GM12891 (cell line): ENCODE measurements at regions not wholly inside any gene's neighbourhood (a gene's known extent, or its start where the extent isn't known, plus 50 kb on each side); places are given as distances from the start of the nearest gene placed in this dataset.
A peak's percentile ranks its signal among the peaks of the same experiment; 100 is the strongest.

ENCODE experiments used
- DNase-seq: peaks from one replicate; pipeline ENCODE4 v3.0.0; 2011; ENCODE audit warnings: low spot score; ENCODE audit not compliant: insufficient read length
- FAIRE-seq: peaks from 2 replicates; lab custom pipeline; 2011; peaks lifted over from hg19 to GRCh38; lab: Jason Lieb, UNC
- PAX5 ChIP-seq: IDR thresholded peaks from 2 replicates; pipeline ENCODE4 v1.6.1; 2011; ENCODE audit warnings: low read length, moderate library complexity, mild to moderate bottlenecking; ENCODE audit not compliant: insufficient read depth, severe bottlenecking
- POLR2A ChIP-seq: IDR thresholded peaks from 2 replicates; pipeline ENCODE4 v1.6.1; 2011; ENCODE audit warnings: low read depth, low read length, control low read depth
- POLR2AphosphoS5 ChIP-seq: IDR thresholded peaks from 2 replicates; pipeline ENCODE4 v1.6.1; 2011; ENCODE audit warnings: low read depth, low read length, control low read depth
- POU2F2 ChIP-seq: IDR thresholded peaks from 2 replicates; pipeline ENCODE4 v1.6.1; 2011; ENCODE audit warnings: low read depth, mild to moderate bottlenecking, control low read depth, low read length, moderate library complexity
- SPI1 ChIP-seq: IDR thresholded peaks from 2 replicates; pipeline ENCODE4 v1.6.1; 2011; ENCODE audit warnings: low read depth, low read length, control low read depth
- TAF1 ChIP-seq: IDR thresholded peaks from 2 replicates; pipeline ENCODE4 v1.6.1; 2011; ENCODE audit warnings: low read depth, low read length, control low read depth

DNA sequence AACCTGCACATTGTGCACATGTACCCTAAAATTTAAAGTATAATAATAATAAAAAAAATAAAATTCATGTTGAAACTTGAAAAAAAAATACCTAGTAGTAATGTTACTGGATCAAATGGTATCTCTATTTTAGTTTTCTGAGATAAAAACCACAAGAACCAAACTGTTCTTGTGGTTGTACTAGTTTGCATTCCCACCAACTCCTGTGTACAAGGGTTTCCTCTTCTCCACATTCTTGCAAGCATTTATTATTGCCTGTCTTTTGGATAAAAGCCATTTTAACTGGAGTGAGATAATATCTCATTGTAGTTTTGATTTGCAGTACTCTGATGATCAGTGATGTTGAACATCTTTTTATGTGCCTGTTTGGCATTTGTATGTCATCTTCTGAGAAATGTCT lies 177.7 kb downstream of the KIF20B start:
- no peak for DNase-seq
- TF ChIP-seq TAF1 (no peak), POLR2A (no peak), PAX5 (no peak), POLR2AphosphoS5 (no peak), SPI1 (no peak), POU2F2 (no peak)
- no peak for FAIRE-seq

DNA sequence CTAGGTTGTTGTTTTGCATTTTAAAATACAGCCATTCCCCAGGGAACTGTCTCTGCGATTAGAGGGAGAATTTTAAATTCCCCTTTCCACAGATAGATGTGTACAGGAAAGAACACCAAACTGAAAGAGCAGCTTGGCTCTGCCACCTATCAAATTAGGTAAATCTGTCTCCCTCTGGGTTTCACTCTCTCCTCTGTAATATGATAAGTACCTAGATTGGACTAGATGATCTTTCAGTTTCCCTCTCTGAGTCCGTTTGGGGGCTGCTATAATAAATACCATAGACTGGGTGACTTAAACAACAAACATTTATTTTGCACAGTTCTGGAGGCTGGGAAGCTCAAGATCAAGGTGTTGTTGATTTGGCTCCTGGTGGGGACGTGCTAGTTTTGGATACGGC lies 186.0 kb downstream of the KIF20B start:
- DNase-seq (no peak), FAIRE-seq (no peak)
- TF ChIP-seq POLR2A: no peak
- no peak for TF ChIP-seq TAF1
- no peak for TF ChIP-seq PAX5

DNA sequence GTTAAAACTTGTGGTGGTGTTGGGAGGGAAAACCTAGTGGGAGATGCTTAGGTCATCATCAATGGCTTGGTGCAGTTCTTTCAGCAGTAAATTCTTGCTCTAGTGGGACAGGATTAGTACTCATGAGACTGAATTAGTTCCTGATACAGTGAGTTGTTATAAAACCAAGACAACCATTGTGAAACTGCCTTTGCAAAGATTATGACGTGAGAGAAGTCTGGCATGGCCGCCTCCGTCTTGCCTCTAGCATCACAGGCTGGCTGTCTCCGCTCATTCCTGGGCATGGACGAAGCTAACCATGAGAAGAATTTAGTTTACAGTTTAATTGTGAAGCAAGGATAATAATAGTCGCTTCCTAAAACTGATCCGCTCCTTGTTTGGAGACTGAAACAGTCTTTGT lies 186.4 kb downstream of the KIF20B start:
- DNase-seq (no peak), FAIRE-seq (peak; percentile 85)

DNA sequence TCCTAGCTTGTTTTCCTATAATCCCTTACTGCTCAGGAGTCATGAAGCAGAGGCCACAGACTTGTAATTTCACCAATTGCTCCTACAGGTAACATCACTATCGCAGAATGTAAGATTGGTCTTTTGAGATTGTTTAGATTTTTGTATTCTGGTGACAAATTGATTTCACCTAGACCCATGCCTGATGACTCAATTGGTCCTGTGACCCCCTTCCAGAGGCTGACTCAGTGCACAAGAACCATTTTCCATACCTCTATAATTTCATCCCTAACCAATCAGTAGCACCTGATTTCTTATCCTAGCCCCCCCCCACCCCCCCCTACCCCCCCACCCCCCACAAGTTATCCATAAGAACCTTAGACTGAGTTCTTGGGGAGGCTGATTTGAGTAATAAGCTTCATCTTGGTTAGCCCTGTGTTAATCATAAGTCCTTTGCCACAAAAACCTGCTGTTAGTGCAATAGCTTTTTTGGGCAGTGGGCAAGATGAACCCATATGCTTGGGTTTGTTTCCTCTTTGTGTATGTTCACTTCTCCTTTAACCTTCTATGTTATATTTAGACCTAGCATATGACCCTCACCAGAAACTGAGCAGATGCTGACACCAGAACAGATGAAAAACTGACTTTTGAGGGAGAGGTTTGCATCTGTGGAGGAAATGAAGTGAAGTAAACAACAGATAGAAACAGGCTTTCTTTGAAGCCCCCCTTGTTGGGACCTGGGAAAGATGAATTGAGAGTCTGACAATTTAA lies 187.1 kb downstream of the KIF20B start:
- no peak for DNase-seq
- peak; percentile 87 for FAIRE-seq
- TF ChIP-seq SPI1: peak; percentile 81
- no peak for TF ChIP-seq TAF1
- TF ChIP-seq POU2F2: no peak
- TF ChIP-seq PAX5: no peak

More for the DNA sequence above, 186.4 kb downstream of the KIF20B start:
- no peak for TF ChIP-seq SPI1
- TF ChIP-seq TAF1: no peak
- TF ChIP-seq PAX5: no peak
- TF ChIP-seq POLR2AphosphoS5: no peak
- TF ChIP-seq POU2F2: no peak
- TF ChIP-seq POLR2A: no peak

DNA sequence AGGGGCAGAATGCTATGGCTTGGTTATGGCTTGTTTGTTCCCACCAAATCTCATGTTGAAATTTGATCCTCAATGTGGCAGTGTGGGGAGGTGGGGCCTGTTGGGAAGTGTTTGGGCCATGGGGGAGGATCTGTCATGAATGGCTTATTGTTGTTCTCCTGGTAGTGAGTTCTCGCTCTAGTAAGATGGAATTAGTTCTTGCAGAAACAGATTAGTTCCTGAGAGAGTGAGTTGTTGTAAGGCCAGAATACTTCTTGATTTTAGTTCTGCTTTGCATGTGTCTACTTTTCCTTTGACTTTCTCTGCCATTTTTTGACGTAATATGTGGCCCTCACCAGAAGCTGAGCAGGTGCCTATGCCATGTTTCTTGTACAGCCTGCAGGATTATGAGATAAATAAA lies 188.2 kb downstream of the KIF20B start:
- TF ChIP-seq PAX5 (no peak), POLR2AphosphoS5 (no peak), TAF1 (no peak), POU2F2 (no peak), POLR2A (no peak), SPI1 (no peak)
- DNase-seq: no peak
- FAIRE-seq: no peak

DNA sequence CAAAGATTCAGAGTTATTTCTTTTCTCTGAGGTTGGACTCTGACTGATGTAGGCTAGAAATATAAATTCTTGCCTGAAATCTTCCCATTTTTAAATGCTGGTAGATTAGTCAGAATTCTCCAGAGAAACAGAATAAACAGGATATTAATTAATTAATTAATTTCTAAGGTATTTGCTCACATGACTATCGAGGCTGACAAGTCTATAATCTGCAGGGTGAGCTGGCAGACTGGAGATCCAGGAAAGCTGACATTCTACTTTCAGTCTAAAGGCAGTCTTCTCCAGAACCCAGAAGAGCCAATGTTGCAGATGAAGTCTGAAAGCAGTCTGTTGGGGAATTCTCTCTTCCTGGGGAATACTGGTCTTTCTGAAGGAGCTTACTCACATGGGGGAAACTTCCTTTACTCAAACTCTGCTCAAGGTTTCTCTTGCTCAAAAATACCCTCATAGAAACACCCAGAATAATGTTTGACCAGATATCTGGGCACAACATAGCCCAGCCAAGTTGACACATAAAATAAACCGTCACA lies 189.7 kb downstream of the KIF20B start:
- DNase-seq (no peak), FAIRE-seq (no peak)
- TF ChIP-seq TAF1 (no peak), POLR2A (no peak), PAX5 (no peak), SPI1 (no peak), POLR2AphosphoS5 (no peak), POU2F2 (no peak)

DNA sequence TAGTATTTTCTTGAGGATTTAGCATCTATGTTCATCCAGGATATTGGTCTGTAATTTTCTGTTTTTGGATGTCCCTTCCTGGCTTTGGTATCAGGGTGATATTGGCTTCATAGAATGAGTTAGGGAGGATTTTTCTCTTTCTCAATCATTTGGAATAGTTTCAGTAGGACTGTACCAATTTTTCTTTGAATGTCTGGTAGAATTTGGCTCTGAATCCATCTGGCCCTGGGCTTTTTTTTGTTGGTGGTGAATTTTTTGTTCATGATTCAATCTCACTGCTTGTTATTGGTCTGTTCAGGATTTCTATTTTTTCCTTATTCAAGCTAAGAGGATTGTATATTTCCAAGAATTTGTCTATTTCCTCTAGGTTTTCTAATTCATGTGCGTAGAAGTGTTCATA lies 192.7 kb downstream of the KIF20B start:
- TF ChIP-seq POLR2AphosphoS5 (no peak), PAX5 (no peak), TAF1 (no peak), POLR2A (no peak), POU2F2 (no peak), SPI1 (no peak)
- no peak for FAIRE-seq
- no peak for DNase-seq

DNA sequence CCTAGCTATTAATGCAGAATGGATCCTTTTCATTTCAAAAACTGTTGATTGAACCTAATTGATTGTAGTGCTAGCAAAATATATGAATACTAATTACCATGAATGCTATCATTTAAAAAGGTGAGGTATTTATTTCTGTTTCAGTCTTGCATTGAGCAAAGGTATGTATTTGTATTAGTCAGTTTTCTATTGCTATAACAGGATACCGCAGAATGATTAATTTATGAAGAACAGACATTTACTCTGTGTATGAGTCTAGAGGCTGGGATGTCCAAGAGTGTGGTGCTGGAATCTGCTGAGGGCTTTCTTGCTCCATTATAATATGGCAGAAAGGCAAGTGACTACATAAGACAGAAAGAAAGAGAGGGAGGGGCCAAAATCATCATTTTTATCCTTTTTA lies 199.2 kb downstream of the KIF20B start:
- TF ChIP-seq POU2F2 (no peak), TAF1 (no peak), SPI1 (no peak), PAX5 (no peak), POLR2A (no peak), POLR2AphosphoS5 (no peak)
- no peak for FAIRE-seq
- no peak for DNase-seq

DNA sequence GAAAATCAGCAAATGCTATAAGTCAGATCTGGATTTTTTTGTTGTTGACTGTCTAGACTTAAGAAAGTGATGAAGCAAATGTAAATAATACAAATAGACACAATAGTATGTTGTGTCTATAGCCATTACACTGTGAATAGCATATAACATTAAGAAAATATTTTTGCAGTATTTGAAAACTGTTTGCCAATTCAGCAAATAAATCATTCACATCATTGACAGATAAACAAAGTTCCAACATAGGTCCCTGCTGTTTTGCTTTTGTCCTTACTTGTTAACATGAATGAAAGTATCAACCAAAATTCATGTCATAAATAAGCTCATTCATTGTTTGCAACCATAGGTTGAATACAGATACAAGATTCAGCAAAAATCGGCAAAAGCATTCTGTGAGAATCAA lies 200.5 kb downstream of the KIF20B start:
- no peak for FAIRE-seq
- no peak for DNase-seq
- no peak for TF ChIP-seq PAX5
- no peak for TF ChIP-seq POLR2A
- no peak for TF ChIP-seq SPI1
- TF ChIP-seq TAF1: no peak
- TF ChIP-seq POU2F2: no peak
- no peak for TF ChIP-seq POLR2AphosphoS5

DNA sequence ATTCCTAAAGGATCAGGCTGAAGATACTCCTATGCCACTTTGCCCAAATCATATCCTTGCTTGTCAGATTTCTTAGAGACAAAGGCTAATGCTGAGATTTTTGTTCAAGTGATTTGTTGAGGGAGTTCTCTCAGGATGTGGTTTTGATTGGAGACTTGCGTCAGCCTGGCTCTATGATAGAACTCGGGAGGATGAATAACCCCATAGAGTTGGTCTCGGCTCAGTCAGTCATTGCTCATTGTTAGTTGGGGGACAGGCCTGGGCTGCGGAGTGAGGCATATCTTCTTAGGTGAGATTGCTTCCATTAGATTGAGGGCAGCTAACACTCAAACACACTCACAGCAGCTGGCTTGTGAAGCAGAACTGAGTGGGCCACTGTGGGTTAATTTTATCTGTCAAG lies 203.4 kb downstream of the KIF20B start:
- TF ChIP-seq SPI1 (no peak), POLR2AphosphoS5 (no peak)
- no peak for DNase-seq
- FAIRE-seq: no peak

DNA sequence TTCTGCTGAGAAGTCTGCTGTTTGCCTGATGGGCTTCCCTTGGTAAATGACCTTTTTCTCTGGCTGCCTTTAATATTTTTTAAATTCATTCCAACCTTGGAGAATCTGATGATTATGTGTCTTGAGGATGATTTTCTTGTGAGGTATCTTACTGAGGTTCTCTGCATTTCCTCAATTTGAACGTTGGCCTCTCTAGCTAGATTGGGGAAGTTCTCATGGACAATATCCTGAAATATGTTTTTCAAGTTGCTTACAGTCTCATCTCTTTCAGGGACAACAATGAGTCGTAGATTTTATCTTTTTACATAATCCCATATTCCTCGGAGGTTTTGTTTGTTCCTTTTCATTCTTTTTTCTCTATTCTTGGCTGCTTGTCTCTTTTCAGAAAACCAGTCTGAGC lies 208.4 kb downstream of the KIF20B start:
- FAIRE-seq (no peak), DNase-seq (no peak)
- TF ChIP-seq TAF1: no peak
- TF ChIP-seq POU2F2: no peak
- no peak for TF ChIP-seq POLR2AphosphoS5
- TF ChIP-seq POLR2A: no peak
- no peak for TF ChIP-seq SPI1
- TF ChIP-seq PAX5: no peak
